NCI-H1436 treated with DMSO at 0.1 percent for 48 hours (cell line): ENCODE measurements at regions not wholly inside any gene's neighbourhood (a gene's known extent, or its start where the extent isn't known, plus 50 kb on each side); places are given as distances from the start of the nearest gene placed in this dataset.
"Not testable (repeated sequence)": the region's sequence is repeated elsewhere in the genome, so short reads cannot be mapped to it uniquely, and the experiment has no call there.

ENCODE experiments used
- DNase-seq: peaks from one replicate; lab custom pipeline; 2025; lab: John Stamatoyannopoulos, UW

- DNase-seq, result no peak
Measured at GRCh38 chr14:34300882-34301734, 160.9 kb downstream of the SPTSSA start.

GRCh38 chr14:34300330-34300729, 161.7 kb downstream of the SPTSSA start:
- no peak for DNase-seq

GRCh38 chr14:34299360-34299759, 162.7 kb downstream of the SPTSSA start:
- no peak for DNase-seq

- DNase-seq, result no peak
Measured at GRCh38 chr14:34297786-34298520, 164.1 kb downstream of the SPTSSA start.

GRCh38 chr14:34283590-34283989, 178.4 kb downstream of the SPTSSA start:
- no peak for DNase-seq

- no peak for DNase-seq
Measured at GRCh38 chr14:34277191-34277590, 184.8 kb downstream of the SPTSSA start.

GRCh38 chr14:34275530-34275929, 186.5 kb downstream of the SPTSSA start:
- no peak for DNase-seq

- DNase-seq, result no peak
Measured at GRCh38 chr14:34275078-34275477, 187.0 kb downstream of the SPTSSA start.

- DNase-seq, result not testable (repeated sequence)
Measured at GRCh38 chr14:34273716-34274115, 188.3 kb downstream of the SPTSSA start.

GRCh38 chr14:34270361-34270760, 191.7 kb downstream of the SPTSSA start:
- no peak for DNase-seq

- DNase-seq, result no peak
Measured at GRCh38 chr14:34266344-34266743, 195.7 kb downstream of the SPTSSA start.

GRCh38 chr14:34262127-34262910, 199.7 kb downstream of the SPTSSA start:
- no peak for DNase-seq

- DNase-seq, result no peak
Measured at GRCh38 chr14:34259996-34260395, 202.0 kb downstream of the SPTSSA start.

- no peak for DNase-seq
Measured at GRCh38 chr14:34258318-34258717, 203.7 kb downstream of the SPTSSA start.

GRCh38 chr14:34257505-34257904, 204.5 kb downstream of the SPTSSA start:
- no peak for DNase-seq

- DNase-seq, result no peak
Measured at GRCh38 chr14:34256223-34256622, 205.8 kb downstream of the SPTSSA start.

GRCh38 chr14:34254571-34254970, 207.5 kb downstream of the SPTSSA start:
- DNase-seq, result no peak

GRCh38 chr14:34254031-34254430, 208.0 kb downstream of the SPTSSA start:
- DNase-seq, result no peak

GRCh38 chr14:34252227-34252626, 209.8 kb downstream of the SPTSSA start:
- no peak for DNase-seq

GRCh38 chr14:34251662-34252061, 210.4 kb downstream of the SPTSSA start:
- DNase-seq, result no peak

GRCh38 chr14:34250959-34251358, 211.1 kb downstream of the SPTSSA start:
- DNase-seq, result no peak

- no peak for DNase-seq
Measured at GRCh38 chr14:34247605-34248004, 214.4 kb downstream of the SPTSSA start.
